Endothelial cell of umbilical vein (primary cell): ENCODE measurements at regions not wholly inside any gene's neighbourhood (a gene's known extent, or its start where the extent isn't known, plus 50 kb on each side); places are given as distances from the start of the nearest gene placed in this dataset.

ENCODE experiments used
- CTCF ChIP-seq, 2 donors: IDR thresholded peaks; 1 replicate in 1 of 2; 2 replicates in 1 of 2; pipeline ENCODE4 v1.5.1; 2011; ENCODE audit warnings: low read length in 2 of 2, mild to moderate bottlenecking in 2 of 2, moderate library complexity in 2 of 2, control low read depth in 1 of 2, inconsistent platforms in 1 of 2, low read depth in 1 of 2; ENCODE audit not compliant: insufficient read depth in 1 of 2; ENCODE audit errors: extremely low read depth in 1 of 2
- EZH2 ChIP-seq: IDR thresholded peaks from 2 replicates; pipeline ENCODE4 v1.6.1; 2012; ENCODE audit warnings: borderline replicate concordance, low read depth, mild to moderate bottlenecking, moderate library complexity, low read length, inconsistent platforms; ENCODE audit not compliant: severe bottlenecking
- FOS ChIP-seq: IDR thresholded peaks from 2 replicates; pipeline ENCODE4 v1.6.1; 2011; ENCODE audit warnings: mild to moderate bottlenecking, low read length, moderate library complexity, borderline replicate concordance; ENCODE audit not compliant: insufficient read depth
- MYC ChIP-seq: IDR thresholded peaks from one replicate; pipeline ENCODE4 v1.6.1; 2011; ENCODE audit warnings: mild to moderate bottlenecking, low read depth, low read length
- POLR2A ChIP-seq: IDR thresholded peaks from 2 replicates; pipeline ENCODE4 v1.6.1; 2012; ENCODE audit warnings: low read depth, mild to moderate bottlenecking, control low read depth, low read length

- TF ChIP-seq CTCF (IDR thresholded peaks at IDR 0.05; ENCODE audit: extremely low read depth in 1 of 2, insufficient read depth in 1 of 2, low read depth in 1 of 2, low read length in 2 of 2) (no peak), POLR2A (no peak), FOS (no peak), MYC (no peak), EZH2 (no peak)
Observed at GRCh38 chr7:125481323-125481722, 551.7 kb upstream of the POT1 start.
